Fibroblast of mammary gland (primary cell): ENCODE measurements at regions not wholly inside any gene's neighbourhood (a gene's known extent, or its start where the extent isn't known, plus 50 kb on each side); places are given as distances from the start of the nearest gene placed in this dataset.

ENCODE experiments used
- DNase-seq: peaks from one replicate; pipeline ENCODE4 v3.0.0-alpha.2; 2010; ENCODE audit warnings: low read depth
- H3K4me3 ChIP-seq: 2 replicates; pipeline ENCODE4 v1.5.1; 2011; ENCODE audit warnings: low read depth, mild to moderate bottlenecking, low read length, moderate library complexity; ENCODE audit not compliant: control insufficient read depth
- CTCF ChIP-seq: conservative IDR thresholded peaks from 2 replicates; pipeline ENCODE4 v1.5.1; 2011; ENCODE audit warnings: low read depth, low read length, inconsistent platforms; ENCODE audit not compliant: control insufficient read depth, insufficient read depth

GRCh38 chr11:95674657-95675358, 114.8 kb downstream of the FAM76B start:
- no peak overlapping the region for H3K4me3 ChIP-seq
- TF ChIP-seq CTCF: no peak
- no peak for DNase-seq

- TF ChIP-seq CTCF: no peak
- no peak overlapping the region for H3K4me3 ChIP-seq
- DNase-seq: peak; percentile 29
Observed at GRCh38 chr11:95671768-95672167, 117.8 kb downstream of the FAM76B start.

- DNase-seq: peak; percentile 45
- TF ChIP-seq CTCF: no peak
- no peak overlapping the region for H3K4me3 ChIP-seq
Observed at GRCh38 chr11:95668131-95668530, 121.5 kb downstream of the FAM76B start.

GRCh38 chr11:95661162-95661561, 128.4 kb downstream of the FAM76B start:
- H3K4me3 ChIP-seq: no peak overlapping the region

GRCh38 chr11:95660038-95660437, 129.5 kb downstream of the FAM76B start:
- no peak overlapping the region for H3K4me3 ChIP-seq
- DNase-seq: no peak
- no peak for TF ChIP-seq CTCF

More at GRCh38 chr11:95661162-95661561, 128.4 kb downstream of the FAM76B start:
- no peak for DNase-seq
- no peak for TF ChIP-seq CTCF

GRCh38 chr11:95659088-95659487, 130.5 kb downstream of the FAM76B start:
- TF ChIP-seq CTCF: no peak
- DNase-seq: peak; percentile 74
- H3K4me3 ChIP-seq: no peak overlapping the region

GRCh38 chr11:95655536-95655935, 134.0 kb downstream of the FAM76B start:
- no peak for DNase-seq
- H3K4me3 ChIP-seq: no peak overlapping the region
- TF ChIP-seq CTCF: no peak
